HEK293T (cell line): ENCODE measurements at regions not wholly inside any gene's neighbourhood (a gene's known extent, or its start where the extent isn't known, plus 50 kb on each side); places are given as distances from the start of the nearest gene placed in this dataset.

ENCODE experiments used
- ARNT ChIP-seq: fragments of 450-650 bp; IDR thresholded peaks from 2 replicates; pipeline ENCODE4 v1.6.1; 2017; ENCODE audit warnings: mild to moderate bottlenecking
- ELF4 ChIP-seq: fragments of 450-650 bp; IDR thresholded peaks from 2 replicates; pipeline ENCODE4 v1.6.1; 2017; ENCODE audit warnings: antibody characterized with exemption
- LEF1 ChIP-seq: fragments of 450-650 bp; IDR thresholded peaks from 2 replicates; pipeline ENCODE4 v1.6.1; 2017; ENCODE audit warnings: mild to moderate bottlenecking, borderline replicate concordance
- TARDBP ChIP-seq: fragments of 450-650 bp; IDR thresholded peaks from 2 replicates; pipeline ENCODE4 v1.6.1; 2016

DNA sequence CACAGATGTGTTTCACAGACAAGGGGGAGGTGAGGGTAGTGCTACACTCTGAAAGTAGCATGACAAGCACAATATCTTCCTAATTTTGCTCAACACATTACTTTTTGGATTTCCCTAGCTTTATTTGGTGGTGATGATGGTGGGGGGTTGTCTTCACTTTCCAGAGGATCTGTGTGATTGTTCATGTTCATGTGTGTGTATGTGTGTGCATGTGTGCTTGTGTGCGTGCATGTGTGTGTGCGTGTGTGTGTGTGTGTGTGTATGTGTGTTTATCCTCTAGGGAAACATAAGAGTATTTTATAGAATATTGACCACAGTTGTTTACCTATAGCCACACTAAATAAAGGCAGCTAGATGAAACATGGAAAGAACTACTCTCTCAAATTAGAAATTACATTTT lies 183.8 kb upstream of the EYA4 start:
- TF ChIP-seq ELF4 (no peak), LEF1 (no peak), TARDBP (no peak), ARNT (no peak)
